Kidney tubule cell (primary cell): ENCODE measurements at regions not wholly inside any gene's neighbourhood (a gene's known extent, or its start where the extent isn't known, plus 50 kb on each side); places are given as distances from the start of the nearest gene placed in this dataset.
"Not testable (repeated sequence)": the region's sequence is repeated elsewhere in the genome, so short reads cannot be mapped to it uniquely, and the experiment has no call there.

ENCODE experiments used
- DNase-seq: peaks from one replicate; pipeline ENCODE4 v3.0.0-alpha.2; 2018; ENCODE audit warnings: low spot score

DNA sequence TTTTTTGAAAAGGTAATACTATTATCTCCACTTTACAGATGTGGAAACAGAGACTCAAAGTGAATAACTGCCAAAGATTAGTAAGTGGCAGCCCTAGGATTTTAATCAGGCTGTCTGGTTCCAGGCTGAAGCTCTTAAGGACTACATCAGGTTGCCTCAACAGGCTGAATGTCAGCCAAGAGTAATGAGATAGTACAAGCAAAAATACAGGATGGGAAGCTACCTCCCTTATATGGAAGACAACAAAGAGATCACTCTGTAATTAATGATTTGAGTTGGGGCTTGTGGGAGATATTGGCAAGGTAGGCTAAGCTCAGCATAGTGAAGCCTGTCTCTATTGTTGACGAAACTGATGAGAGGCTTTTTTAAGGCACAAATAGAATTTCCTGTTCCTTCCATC lies 323.1 kb downstream of the KCNJ3 start:
- no peak for DNase-seq

DNA sequence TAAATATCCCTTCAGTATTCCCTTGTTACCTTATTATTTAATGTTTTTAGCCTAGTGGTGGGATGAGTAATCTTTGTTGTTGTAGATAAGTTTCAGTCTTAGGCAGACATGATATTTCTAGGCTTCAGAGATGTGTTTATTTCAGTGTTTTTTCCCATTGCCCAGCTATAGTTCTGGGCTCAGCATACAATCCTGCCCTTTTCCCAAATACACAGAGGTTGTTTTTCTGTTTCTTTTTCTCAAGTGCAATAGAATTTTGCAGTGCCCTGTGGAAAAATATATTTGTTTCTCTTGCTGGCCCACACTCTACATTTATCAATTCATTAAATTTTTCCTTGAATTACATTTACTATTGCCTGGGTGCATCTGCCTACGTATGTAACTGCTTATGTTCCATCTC lies 321.8 kb downstream of the KCNJ3 start:
- DNase-seq, result no peak

DNA sequence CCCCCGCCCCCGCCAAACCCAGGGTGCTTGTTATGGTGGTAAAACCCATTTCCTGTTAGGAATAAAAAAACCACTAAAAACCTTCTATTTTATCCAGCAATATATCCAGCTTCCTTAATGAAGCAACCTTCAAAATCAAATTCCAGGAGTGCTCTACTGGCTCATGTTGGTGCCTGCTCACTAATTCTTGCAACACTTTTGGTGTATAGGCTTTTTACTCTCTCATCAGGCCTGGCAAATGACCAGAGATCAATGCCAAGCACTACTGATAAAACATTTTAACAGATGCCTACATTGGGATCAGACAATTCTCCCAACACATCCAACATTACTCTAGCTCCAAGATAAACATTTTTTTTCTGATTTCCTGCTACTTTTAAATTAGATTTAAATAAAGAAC lies 312.4 kb downstream of the KCNJ3 start:
- DNase-seq, result no peak

DNA sequence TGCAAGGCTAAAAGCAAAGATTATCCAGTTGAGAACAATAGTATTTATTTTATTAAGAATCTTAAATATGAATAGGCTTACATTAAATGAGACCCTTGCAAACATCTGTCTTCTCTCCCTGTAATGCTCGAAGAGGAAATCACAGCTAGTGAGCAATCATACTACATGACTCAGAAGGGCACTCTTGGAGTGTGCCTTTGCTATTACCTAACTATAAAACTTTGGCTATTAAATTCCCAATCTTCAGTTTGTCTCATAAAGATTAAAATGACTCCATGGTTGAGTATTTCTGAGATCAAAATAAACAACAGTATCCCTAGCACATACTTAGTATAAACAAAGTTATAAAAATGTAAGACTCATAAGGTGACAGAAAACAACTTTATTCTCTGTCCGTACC lies 296.9 kb downstream of the KCNJ3 start:
- peak; percentile 3 for DNase-seq

DNA sequence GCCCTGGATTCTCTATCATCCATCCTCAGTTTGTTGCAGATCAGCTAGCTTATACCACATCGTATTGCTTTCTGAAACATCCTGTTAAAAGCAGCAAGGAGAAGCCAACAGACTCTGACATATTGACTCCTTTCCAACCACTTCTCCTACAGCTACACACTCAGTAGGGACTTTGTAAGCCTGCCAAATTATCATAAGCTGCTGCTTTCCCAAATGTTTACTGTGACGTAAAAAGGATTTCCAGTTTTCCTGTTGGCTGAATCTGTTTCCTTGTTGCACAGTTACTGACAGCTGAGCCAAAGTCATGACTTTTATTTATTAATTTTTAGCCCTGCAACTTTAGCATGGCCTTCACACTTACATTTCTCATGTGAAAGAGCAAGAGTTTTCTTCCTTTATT lies 294.3 kb downstream of the KCNJ3 start:
- DNase-seq, result no peak

DNA sequence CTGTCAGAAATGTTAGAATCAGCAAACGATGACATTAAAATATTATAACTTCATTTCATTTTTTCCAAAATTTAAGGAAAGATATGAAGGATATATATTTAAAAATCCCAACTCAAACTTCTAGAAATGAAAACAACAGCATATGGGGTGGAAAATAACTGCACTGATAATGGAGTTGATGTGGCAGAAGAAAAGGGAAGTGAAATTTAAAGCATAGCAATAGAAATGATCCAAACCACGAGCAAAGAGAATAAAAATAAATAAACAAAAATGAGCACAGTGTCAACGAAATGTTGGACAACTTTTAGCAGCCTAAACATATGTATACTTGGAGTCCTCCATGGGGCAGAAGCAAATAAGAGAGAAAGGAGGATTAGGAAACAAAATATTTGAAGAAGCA lies 280.2 kb downstream of the KCNJ3 start:
- no peak for DNase-seq

DNA sequence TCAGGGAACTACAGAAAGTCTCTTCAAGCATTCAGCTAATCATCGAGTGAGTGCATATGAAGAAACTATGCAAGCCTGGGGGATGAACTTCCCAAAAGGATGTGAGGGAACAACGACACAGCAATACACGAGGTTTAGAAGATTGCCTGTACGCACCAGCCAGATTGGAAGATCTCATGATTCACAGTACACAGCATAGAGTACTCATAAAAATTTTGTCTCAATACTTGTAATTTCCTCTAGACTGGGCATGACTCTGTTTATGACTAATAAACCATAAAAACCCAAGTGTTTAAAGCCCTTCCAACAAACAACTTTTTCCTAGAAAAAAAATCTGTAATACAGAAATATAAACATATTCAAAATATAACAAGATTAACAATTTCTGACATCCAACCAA lies 279.7 kb downstream of the KCNJ3 start:
- DNase-seq, result no peak

DNA sequence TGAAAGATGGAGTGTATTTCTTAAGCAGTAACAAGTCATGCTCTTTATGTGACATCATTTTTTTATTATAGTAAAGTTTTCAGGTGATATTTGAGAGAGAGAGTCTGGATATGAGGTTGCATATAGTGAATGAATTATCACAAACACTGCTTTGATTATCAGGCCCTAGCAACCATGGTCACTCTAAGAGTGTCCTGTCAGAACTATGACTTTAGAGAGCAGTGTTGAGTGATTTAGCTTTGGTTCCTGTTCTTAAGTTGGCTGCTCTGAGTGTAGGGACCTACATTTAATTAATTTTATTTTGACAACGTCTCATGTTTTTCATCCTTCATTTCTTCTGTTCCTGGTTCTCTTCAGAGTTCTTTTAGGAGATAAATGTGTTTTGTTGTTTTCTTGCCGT lies 275.5 kb downstream of the KCNJ3 start:
- no peak for DNase-seq

DNA sequence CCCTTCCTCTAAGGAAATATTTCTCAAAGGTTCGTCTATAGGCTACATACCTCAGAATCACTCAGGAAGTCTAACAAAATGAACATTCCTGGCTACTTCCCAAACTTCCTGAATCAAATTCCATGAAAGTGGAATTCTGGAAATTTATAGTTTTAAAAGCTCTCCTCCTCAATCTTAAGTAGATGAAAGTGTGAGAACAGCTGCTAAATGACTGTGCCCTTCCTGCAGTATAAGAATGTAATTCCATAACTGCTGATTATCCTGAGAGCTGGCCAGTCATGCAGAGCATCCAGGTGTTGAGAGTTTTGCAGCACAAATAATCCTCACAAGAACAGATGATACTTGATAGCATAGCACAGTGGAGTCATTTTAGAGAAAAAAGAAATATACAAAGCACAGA lies 265.0 kb downstream of the KCNJ3 start:
- DNase-seq, result peak; percentile 1

DNA sequence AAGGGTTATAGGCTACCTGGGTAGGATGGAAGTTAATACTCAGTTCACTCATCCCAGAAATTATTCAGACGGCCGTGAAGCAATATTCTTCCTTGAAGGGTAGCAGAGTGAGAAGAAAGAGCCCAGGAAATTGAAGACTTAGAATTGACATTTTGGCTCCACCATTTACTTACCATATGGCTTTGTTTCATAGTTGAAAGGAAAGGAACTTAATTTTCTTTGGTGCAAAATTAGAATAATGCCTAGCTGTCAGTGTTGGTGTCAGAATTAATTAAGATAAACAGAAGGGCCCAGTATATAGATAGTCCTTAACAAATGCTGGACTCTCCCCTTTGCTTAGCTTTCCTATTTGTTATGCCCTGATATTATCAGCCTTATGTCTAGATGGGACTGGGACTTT lies 263.2 kb downstream of the KCNJ3 start:
- DNase-seq, result no peak

DNA sequence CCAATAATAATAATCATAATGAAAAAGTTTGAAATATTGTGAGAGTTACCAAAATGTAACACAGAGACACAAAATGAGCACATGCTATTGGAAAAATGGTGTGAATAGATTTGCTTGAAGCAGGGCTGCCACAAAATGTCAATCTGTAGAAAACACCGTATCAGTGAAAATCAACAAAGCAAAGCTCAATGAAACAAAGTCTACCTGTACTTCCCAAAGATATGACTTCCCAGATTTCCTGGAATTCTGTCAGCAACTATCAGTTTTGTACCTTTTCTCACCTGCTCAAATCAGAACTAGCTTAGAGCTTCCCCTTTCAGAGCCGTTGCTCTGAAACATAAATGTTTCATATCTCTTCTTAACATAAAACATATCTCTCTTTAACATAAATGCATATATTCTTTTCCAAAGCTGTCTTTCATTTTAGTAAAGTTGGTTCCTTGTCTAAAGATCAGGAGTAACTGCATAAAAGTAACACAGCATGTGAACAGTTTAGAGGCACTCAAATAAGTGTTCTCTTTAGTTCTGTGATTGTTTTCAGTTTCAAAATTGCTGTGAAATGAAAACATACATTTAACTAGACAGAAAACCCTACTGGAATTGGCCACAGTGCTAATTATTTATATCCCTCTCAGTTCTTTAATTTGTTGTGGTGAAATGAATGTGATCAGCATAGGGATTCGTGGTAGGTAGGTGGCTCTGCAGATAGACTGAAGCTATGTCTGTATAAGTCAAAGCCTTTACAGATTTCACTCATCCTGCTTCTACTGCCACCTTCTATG lies 262.5 kb downstream of the KCNJ3 start:
- DNase-seq, result no peak

DNA sequence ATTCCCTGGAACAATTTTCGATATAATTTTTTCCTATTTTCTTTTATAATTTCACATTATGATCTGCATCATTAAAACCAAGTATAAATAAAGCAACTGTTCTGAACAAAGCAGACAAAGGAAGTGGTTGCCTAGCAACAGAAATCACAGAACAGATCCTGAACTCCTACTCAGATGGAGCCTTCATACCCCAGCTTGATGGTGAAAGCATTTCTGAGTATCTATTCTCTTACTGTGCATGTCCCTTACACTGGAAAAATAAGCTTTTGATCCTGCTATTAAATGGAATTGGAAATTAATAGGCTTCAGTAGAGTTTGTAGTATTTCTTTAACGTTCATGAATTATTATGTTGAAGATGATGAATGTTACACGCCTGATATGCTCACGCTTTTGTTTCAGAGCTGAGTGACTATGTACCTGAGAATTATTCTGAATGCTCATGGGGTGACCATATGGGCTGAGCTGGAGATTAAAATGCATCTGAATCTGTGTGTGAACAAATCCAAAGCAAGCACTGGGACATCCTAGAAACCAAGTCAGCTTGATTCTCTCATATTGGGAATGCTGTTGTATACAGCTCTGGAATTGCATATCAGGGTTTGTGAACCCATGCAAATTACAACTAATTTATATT lies 254.0 kb downstream of the KCNJ3 start:
- DNase-seq, result no peak

DNA sequence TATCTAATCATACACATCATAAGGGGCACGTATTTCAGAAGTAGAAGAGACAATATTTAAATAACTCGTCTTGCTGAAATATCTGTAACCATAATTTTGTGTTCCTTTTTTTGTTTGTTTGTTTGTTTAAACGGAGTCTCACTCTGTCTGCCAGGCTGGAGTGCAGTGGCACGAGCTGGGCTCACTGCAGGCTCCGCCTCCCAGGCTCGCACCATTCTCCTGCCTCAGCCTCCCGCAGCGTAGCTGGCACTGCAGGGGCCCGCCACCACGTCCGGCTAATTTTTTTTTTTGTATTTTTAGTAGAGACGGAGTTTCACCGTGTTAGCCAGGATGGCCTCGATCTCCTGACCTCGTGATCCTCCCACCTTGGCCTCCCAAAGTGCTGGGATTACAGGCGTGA lies 248.9 kb downstream of the KCNJ3 start:
- not testable (repeated sequence) for DNase-seq

DNA sequence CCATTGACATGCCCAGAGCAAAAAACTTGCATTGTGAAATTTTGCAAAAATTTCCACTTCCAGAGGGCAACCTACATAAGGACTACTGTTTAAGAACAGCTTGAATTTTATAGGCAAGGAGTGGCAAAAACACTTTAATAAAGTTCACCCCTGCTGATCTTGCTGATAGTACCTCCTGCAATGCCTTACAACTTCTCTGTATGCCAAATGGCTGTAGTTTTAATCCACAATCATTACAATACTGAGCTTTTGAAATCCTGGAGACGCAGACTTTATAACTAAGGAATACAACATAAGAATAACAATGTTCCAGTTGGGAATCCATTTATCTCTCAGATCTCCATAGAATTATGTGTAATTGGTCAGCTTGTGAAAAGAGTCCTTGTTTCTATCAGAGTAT lies 247.5 kb downstream of the KCNJ3 start:
- no peak for DNase-seq

DNA sequence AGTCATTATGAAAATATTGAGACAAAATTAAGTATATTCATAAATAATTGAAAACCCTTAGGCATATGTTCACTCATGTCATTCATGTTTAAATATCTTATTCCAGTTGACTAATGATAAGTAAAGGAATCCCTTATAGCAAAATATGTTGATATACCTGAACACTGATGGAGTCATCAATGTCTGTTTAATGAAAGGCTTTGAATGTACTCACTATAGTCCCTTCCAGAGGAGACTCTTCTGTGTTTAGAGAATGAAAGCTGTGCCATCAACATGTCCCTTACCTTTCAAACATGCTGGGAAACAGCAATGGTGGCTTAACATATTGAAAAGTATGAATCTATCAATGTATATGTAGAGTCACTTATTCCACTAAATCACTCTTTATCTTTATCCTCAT lies 242.9 kb downstream of the KCNJ3 start:
- no peak for DNase-seq

DNA sequence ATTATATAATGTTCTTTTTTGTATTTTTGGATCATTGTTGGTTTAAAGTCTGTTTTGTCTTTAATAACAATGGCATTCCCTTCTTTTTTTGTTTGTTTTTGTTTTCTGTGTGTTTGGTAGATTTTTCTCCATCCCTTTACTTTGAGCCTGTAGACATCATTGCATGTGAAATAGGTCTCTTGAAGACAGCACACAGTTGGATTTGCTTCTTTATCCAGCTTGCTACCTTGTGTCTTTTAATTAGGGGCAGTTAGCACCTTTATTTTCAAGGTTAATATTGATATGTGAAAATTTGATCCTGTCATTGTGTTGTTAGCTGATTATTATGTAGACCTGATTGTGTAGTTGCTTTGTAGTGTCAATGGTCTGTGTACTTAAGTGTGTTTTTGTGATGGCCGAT lies 235.7 kb downstream of the KCNJ3 start:
- no peak for DNase-seq

DNA sequence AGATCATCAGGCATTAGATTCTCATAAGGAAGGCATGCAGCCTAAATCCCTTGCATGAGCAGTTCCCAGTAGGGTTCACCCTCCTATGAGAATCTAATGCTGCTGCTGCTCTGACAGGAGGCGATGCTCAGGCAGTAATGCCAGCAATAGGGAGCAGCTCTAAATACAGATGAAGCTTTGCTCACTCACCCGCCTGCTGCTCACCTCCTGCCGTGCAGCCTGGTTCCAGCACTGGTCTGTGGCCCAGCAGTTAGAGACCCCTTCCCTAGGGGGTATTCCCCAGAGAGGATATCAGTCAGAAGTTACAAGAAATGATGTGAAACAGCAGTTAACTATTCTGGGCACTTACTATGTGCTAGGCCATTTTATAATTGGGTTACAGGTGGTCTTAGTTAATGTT lies 226.0 kb downstream of the KCNJ3 start:
- DNase-seq, result no peak

DNA sequence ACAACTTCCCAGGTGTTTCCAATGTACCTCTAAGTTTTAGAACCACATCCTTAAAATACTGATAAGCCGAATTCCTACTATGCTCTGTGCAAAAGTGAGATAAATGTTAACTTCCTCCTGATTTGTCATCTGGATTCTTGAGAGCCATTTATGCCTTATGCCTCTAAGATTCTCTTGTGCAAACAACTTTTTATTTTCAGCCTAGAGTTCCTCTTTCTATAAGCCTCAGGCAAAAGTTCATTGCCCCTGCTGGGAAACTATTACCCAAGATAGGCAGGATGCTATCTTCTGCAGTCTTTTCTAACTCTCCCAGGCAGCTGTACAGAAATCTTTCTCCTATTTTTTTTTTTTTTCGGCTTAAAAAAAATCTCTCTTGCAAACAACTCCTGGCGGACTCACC lies 216.1 kb downstream of the KCNJ3 start:
- no peak for DNase-seq

DNA sequence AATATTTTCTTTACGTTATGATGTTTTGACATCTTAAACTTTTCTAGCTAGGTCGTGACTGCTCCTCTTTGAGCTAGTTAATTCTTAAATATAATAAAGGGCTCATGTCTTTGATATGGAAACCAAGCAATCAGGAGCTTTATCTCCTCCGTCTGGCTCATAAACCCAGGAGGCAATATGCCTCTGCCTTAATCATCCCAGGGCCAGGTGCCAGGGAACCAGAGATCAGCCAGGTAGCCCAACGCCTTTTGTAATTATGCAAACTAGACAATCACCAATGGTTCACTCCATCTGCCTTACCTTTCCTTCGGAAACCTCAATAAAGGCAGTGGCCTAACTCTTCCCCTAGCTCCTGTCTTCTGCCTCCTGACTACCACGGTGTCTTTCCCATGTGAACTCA lies 213.7 kb downstream of the KCNJ3 start:
- no peak for DNase-seq

DNA sequence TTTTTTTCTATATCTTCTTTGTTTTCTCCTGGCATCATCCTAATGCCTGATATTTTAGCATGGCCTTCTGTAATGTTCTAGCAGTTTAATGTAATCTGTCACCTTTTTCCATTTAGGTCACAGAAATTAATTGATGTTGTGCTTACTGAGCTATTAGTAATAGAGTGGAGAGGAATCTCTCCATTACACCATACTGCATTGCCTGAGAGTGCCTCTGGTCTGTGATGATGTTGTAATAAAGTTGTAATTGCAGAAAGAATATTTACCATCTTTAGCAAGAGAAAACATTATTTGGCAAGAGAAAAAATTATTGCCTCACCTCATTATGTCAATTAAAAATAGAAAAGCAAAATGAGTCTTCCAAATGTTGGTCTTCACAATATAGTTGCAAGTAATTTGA lies 213.2 kb downstream of the KCNJ3 start:
- DNase-seq, result no peak

DNA sequence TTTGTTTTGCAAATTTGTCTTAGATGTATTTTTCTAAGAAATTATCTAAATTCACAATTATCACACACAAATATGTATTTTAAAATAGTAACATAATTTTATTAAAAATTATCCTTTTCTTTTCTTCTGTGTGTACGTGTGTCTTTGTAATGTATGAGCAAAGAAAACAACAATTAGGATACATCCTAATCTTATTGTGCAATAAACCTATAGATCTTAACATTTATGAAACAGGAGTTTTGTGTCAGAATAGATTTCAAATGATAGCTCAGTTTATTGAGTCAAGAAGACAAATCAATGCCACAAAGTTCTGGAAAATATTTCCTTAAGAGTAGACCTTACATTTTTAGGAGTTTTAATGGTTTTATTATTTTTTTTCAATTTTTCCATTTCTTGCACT lies 212.2 kb downstream of the KCNJ3 start:
- no peak for DNase-seq

DNA sequence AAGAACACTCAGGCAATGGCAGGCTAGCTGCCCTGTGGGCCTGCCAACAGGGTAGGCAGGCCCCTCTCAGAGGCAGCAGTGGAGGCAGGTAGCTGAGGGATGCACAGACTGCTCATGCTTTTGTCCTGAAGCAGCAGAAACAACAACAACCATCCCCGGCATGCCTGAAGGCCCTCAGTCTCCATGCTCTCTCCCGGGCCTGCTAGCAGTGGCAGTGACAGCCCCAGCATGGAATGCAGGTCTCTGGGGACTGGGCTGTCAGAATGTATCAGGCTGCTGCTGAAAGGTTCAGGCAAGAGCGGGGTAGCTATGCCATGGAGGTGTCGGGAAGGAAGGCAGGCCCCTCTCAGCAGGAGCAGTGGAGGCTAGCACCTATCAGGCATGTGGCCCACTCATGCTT lies 209.8 kb downstream of the KCNJ3 start:
- no peak for DNase-seq
